Fibroblast of lung (primary cell): ENCODE measurements at regions not wholly inside any gene's neighbourhood (a gene's known extent, or its start where the extent isn't known, plus 50 kb on each side); places are given as distances from the start of the nearest gene placed in this dataset.

Source experiments
- EZH2 ChIP-seq: IDR thresholded peaks from 2 replicates; pipeline ENCODE4 v1.5.1; 2012; ENCODE audit warnings: low read length, control low read depth, mild to moderate bottlenecking; ENCODE audit errors: missing control alignments
- TF ChIP-seq, protein P1 (sequence below), 2 donors: IDR thresholded peaks in 1 of 2; conservative IDR thresholded peaks in 1 of 2; 1 replicate in 1 of 2; 2 replicates in 1 of 2; pipeline ENCODE4 v1.5.1; 2011 to 2012; ENCODE audit warnings: low read length in 2 of 2, control low read depth in 1 of 2, inconsistent platforms in 1 of 2, low read depth in 1 of 2, mild to moderate bottlenecking in 1 of 2

GRCh38 chr4:38344929-38345328 is 319.1 kb upstream of the KLF3 start:
- no peak for TF ChIP-seq EZH2
- TF ChIP-seq, protein P1, sequence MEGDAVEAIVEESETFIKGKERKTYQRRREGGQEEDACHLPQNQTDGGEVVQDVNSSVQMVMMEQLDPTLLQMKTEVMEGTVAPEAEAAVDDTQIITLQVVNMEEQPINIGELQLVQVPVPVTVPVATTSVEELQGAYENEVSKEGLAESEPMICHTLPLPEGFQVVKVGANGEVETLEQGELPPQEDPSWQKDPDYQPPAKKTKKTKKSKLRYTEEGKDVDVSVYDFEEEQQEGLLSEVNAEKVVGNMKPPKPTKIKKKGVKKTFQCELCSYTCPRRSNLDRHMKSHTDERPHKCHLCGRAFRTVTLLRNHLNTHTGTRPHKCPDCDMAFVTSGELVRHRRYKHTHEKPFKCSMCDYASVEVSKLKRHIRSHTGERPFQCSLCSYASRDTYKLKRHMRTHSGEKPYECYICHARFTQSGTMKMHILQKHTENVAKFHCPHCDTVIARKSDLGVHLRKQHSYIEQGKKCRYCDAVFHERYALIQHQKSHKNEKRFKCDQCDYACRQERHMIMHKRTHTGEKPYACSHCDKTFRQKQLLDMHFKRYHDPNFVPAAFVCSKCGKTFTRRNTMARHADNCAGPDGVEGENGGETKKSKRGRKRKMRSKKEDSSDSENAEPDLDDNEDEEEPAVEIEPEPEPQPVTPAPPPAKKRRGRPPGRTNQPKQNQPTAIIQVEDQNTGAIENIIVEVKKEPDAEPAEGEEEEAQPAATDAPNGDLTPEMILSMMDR (conservative IDR thresholded peaks at IDR 0.05 in 1 of 2, IDR thresholded peaks at IDR 0.05 in 1 of 2; ENCODE audit: low read depth in 1 of 2, low read length in 2 of 2), result no peak
